GM23338 (cell line): ENCODE measurements at regions not wholly inside any gene's neighbourhood (a gene's known extent, or its start where the extent isn't known, plus 50 kb on each side); places are given as distances from the start of the nearest gene placed in this dataset.

Source experiments
- CTCF ChIP-seq, 2 experiments: fragments of 200-600 bp in 1 of 2; sonication (generic) in 1 of 2; conservative IDR thresholded peaks; 2 replicates each; pipeline versions ENCODE4 v1.5.1 to v1.6.1; 2016 to 2017; ENCODE audit warnings: antibody characterized with exemption in 2 of 2, low read depth in 2 of 2, mild to moderate bottlenecking in 2 of 2, moderate library complexity in 1 of 2
- TF ChIP-seq, protein P1 (sequence below): IDR thresholded peaks from 2 replicates; pipeline ENCODE4 v1.6.1; 2016; ENCODE audit warnings: antibody characterized with exemption

- TF ChIP-seq CTCF (conservative IDR thresholded peaks at IDR 0.05; ENCODE audit: low read depth in 2 of 2), result no peak
- TF ChIP-seq, protein P1, sequence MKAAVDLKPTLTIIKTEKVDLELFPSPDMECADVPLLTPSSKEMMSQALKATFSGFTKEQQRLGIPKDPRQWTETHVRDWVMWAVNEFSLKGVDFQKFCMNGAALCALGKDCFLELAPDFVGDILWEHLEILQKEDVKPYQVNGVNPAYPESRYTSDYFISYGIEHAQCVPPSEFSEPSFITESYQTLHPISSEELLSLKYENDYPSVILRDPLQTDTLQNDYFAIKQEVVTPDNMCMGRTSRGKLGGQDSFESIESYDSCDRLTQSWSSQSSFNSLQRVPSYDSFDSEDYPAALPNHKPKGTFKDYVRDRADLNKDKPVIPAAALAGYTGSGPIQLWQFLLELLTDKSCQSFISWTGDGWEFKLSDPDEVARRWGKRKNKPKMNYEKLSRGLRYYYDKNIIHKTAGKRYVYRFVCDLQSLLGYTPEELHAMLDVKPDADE, result no peak
Observed at GRCh38 chr13:34322014-34322742, 504.2 kb downstream of the RFC3 start.
